Testis (tissue), 2 donors: ENCODE measurements at regions not wholly inside any gene's neighbourhood (a gene's known extent, or its start where the extent isn't known, plus 50 kb on each side); places are given as distances from the start of the nearest gene placed in this dataset.

Source experiments
- POLR2A ChIP-seq: fragments of 450-650 bp; IDR thresholded peaks from one replicate; pipeline ENCODE4 v1.6.1; 2017; ENCODE audit warnings: antibody characterized with exemption, mild to moderate bottlenecking, moderate library complexity
- TF ChIP-seq, protein P1 (sequence below), 3 experiments: fragments of 450-650 bp in 2 of 3; fragments of 200-600 bp in 1 of 3; sonication (generic) in 1 of 3; IDR thresholded peaks; one replicate each; pipeline ENCODE4 v1.5.1; 2016 to 2019; ENCODE audit warnings: antibody characterized with exemption in 3 of 3, mild to moderate bottlenecking in 2 of 3, moderate library complexity in 1 of 3

DNA sequence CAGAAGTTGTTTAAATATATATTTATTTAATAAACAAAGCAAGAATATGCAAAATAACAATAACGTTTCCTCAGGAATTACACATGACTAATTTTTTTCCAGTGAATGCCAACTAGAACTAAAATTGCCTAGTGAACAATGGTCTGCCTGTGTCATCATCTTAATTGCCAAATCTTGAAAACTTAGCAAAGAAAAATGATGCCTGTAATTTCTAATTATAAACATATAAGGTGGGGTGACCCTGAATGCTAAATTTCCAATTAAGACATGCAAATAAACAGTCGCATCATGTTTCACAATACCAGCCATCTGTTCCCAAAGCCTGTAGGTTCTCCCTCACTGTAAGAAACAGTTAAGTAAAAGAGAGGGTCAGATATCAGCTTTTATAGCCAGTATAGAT is 67.6 kb upstream of the PLCL2 start:
- TF ChIP-seq, protein P1, sequence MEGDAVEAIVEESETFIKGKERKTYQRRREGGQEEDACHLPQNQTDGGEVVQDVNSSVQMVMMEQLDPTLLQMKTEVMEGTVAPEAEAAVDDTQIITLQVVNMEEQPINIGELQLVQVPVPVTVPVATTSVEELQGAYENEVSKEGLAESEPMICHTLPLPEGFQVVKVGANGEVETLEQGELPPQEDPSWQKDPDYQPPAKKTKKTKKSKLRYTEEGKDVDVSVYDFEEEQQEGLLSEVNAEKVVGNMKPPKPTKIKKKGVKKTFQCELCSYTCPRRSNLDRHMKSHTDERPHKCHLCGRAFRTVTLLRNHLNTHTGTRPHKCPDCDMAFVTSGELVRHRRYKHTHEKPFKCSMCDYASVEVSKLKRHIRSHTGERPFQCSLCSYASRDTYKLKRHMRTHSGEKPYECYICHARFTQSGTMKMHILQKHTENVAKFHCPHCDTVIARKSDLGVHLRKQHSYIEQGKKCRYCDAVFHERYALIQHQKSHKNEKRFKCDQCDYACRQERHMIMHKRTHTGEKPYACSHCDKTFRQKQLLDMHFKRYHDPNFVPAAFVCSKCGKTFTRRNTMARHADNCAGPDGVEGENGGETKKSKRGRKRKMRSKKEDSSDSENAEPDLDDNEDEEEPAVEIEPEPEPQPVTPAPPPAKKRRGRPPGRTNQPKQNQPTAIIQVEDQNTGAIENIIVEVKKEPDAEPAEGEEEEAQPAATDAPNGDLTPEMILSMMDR (IDR thresholded peaks at IDR 0.05) = no peak
- no peak for TF ChIP-seq POLR2A
